GM21381 (cell line): ENCODE measurements at regions not wholly inside any gene's neighbourhood (a gene's known extent, or its start where the extent isn't known, plus 50 kb on each side); places are given as distances from the start of the nearest gene placed in this dataset.

Experiments used
- ATAC-seq: cut with Tn5 transposase; IDR thresholded peaks from one replicate; pipeline ENCODE4 v1.9.1; 2021; ENCODE audit warnings: mild to moderate bottlenecking, moderate library complexity; ENCODE audit not compliant: unreplicated experiment

DNA sequence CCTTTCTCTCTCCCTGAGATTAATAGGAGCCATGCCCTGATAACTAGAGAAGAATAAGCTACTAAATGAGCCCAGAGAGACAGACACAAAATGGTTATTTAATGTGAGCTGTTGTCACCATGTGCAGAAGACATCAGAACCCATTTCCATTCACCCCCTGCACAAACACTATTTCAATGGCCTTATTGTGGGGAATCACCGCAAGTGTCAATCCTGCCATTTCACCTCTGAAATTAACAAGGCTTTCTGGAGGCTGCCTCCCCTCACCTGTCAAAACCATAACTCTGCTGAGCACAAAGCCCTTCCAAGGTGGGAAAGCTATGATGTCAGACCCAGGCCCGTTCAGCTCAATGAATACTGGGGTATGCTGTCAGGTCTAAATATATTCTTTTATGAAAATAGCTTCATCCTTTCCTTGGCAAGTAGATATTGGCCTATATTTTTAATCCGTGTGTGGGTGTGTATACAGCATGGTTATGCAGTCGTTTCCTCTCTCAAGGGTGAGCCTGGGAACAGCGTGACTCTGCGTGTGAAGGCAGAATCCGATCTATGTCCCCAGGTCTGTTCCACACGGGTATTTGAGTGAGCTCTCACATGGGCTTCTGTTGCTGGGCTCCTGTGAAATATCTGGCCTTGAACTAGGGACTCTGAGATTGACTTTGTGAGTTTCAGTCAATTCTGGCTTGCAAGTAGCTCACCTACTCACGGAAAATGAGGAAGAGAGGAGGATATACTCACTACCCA lies 266.3 kb downstream of the FBXW7 start:
- ATAC-seq = no peak

DNA sequence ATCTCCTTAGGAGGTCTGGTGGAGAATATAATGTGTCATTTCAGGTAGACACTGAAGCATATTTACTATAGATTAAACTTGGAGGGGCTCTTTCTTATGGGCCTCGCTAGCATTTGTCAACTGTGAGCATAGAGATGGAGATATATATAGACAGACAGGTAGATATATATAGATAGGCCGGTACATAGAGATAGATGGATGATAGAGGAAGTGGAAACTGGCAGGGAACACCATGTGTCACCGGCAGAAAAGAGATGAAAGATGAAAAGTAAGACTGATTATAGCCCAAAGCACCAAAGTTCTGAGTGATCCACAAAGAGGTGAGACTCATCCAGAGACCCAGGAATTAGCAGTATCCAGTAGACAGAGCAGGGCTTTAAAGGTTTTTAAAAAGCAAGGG lies 268.1 kb downstream of the FBXW7 start:
- ATAC-seq = no peak

DNA sequence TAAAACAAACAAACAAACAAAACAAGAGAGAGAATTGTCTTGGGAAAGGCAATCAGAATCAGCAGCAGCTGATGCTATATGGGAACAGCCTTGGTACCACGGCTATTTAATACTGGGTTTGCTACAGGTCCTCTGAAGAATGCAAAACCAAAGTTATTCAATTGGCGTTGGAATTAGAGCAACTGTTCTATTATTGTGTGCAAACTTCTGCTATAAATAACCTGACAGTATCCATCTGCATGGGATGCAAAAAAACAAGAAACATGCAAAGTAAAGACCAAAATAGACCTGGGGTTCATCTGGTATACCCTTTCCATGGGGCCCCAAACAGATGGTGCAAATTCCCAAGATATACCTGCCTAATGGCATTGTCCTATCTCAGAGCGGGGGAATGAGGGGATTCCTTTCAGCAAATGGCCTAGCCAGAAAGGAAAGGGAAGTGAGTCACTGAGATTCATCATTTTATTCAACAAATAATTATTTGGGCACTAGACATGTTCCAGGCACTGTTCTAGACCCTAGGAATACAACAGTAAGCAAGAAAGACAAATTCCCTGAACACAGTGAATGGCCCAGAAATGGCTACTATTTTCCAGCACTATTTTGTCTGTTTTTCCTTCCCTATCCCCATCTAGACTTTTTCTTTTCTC lies 268.9 kb downstream of the FBXW7 start:
- no peak for ATAC-seq

DNA sequence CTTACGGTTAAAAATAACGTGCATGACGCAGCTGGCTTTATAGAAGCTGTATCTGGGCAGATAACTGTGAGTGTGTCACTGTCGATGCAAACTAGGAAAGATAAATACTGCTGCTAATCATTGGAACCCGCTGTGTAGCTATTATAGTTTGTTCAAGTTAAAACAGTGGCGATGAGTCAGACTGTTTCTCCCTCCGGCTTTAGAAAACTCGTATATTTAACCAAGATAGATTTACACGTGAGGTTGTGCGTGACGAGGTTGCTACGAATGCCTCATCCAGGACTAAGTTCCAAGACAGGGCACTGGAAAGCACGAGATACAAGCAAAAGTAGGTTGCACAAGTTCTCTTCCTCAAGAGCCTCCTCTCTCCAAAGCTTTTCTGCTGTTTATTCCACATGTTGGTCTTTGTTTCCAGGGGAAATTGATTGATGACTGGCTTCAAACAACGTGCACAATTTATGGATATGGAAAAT lies 270.7 kb downstream of the FBXW7 start:
- no peak for ATAC-seq

DNA sequence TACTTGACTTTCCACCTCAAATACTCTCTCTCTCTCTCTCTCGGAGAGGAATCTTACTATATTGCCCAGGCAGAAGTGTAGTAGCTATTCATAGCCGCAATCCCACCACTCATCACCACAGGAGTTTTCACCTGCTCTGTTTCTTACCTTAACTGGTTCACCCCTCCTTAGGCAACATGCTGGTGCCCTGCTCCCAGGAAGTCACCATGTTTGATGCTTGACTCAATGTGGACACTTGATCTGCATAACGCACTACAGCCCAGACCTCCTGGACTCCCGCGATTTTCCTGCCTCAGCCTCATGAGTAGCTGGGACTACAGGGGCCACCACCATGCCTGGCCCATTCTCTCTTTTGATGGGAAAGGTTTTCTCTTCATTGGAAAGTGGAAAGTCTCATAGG lies 271.8 kb downstream of the FBXW7 start:
- no peak for ATAC-seq

DNA sequence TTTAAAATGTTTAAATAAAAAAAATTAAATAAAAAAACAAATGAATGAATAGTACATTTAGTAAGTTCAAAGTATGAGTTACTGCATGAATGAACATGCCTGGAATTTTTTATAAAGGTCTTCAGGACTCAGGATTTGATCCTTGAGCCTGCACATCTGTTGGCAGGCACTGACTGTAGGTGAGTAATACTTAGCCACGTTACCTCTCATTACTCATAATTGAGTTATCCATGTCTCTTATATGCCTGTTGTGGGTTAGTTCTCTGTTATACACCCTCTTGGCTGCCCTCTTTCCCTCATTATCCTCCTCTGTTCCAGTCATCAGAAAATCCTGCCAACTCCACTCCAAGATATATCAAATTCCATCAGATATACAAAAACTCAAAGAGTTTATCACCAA lies 276.0 kb downstream of the FBXW7 start:
- ATAC-seq = no peak

DNA sequence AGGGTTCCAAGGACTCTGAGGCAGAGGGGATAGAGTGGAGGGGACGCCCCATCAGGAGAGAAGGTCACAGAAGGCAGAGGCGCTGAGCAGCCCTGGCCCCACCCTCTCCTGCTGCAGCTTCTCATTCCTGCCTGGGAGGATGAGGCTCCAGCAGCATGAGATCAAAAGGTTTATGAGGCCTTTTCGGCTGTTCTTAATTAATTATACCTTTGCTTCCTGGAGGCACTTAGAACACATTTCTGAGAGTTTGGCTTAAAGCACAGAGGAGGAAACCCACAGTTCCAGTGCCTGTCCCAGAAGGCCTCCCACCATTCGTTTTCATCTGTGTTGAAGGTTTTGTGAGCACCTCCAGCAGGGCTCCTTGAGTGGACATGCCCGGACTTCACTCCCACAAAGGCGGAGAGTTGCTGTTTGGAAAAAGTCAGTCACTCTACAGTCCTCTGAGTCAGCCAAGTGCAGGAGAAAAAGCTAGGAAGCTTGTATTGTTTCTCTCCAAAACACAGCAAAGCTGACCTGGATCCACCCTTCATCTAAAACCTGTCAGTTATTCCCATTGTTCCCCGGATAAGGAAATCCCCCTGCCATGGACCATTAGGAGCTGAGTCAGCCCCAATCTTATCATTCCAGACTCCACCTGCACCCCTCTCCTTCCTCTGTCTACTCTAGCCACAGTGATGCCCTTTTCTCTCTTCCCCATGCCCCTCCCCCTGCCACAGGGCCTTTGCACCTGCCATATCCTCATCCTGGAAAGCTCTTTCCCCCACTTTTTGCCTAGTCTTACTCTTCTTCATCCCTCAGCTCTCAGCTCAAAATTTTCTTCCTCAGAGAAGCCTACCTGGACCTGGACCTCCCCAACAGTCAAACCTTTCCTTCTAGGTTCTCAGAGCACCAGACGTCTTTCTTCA lies 276.8 kb downstream of the FBXW7 start:
- no peak for ATAC-seq

DNA sequence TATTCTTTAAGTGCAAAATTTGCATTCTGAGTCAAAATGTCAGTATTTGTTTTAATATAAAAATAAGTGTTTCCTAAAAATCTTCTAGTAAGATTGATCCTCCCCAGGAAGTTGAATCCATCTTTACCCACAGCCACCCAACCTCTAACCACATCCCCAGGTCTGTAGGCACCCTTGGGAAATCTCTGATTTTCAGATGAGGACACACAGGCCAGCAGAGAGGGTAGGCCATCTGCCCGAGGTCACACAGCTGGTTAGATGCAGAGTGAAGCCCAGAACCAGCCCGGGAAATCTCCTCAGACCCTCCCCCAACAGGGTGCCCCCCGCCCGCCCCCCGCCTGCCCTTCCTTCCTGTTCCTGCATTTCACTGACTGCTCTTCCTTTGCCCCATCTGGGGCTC lies 277.5 kb downstream of the FBXW7 start:
- no peak for ATAC-seq

DNA sequence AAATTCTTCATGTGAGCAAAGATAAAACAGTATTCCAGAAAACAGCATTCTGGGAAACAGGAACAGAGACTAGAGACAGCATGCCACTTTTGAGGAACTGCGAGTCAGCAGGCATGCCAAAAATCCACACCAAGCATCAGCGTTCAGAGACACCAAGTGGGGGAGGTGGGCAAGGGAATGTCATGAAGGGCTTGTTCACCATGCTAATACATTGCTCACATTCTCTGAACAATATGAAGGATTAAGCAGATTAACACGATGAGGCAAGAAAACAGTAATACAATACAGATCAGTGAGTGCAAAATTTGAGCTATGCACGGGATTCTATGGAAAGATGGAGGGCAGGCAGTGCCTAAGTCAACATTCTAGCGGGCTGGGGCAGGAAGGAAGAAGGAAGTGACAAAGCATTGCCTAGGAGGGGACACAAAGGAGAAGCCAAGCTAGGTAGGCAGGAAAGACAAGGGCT lies 278.3 kb downstream of the FBXW7 start:
- ATAC-seq = no peak

DNA sequence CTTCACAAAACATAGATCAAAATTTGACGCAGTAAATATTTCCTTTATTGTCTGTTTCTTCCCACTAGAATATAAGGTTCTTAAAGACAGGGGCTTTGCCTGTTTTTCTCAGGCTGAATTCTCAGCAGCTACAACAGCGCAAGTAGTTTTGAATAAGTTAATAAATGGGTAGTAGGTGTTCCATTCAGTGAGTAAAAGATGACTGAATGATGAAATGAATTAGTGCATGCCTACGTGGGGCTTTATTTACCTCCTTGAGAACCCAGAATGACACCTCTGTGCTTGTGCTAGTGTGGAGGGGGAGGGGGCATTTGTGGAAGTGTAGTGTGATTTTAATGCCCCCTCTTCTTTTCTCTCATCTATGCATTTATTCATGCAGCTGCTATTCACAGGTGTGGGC lies 278.9 kb downstream of the FBXW7 start:
- no peak for ATAC-seq

DNA sequence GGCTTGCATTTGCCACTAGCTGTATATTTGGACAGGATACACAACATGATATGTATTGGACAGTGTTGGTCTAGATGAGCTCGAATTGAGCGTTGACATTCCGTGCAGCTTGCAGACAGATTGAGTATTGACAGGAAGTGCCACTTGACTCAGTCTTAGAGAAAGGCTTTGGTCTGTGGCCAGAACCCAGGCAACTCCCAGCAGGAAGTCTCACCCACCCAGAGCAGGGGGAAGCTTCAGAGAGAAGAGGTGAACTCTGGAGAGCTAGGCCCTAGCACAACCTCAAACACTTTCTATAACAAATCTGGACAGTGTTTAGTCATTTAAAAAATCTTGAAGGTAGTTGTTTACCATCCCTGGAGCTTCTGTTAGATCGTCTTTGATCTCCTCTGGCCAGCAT lies 280.5 kb downstream of the FBXW7 start:
- peak; percentile 91 for ATAC-seq

DNA sequence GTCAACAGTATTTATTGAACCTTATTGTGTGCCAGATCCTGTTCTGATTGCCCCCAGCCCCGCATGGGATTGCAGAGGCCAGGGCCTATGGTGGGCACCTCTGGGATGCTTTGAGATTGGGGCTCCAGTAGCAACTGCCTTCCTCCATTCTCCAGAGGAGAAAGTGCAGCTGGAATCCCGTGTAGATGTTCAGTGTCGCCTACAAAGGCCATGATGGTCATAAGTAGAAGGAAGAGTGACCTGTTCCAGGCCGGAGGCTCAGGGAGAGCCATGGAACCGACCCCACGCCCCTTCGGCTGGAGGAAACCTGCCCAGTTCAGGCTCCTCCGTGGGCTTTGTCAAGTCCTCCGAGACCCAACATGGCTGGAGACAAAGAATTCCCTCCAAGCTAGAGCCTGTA lies 287.5 kb downstream of the FBXW7 start:
- ATAC-seq = no peak

DNA sequence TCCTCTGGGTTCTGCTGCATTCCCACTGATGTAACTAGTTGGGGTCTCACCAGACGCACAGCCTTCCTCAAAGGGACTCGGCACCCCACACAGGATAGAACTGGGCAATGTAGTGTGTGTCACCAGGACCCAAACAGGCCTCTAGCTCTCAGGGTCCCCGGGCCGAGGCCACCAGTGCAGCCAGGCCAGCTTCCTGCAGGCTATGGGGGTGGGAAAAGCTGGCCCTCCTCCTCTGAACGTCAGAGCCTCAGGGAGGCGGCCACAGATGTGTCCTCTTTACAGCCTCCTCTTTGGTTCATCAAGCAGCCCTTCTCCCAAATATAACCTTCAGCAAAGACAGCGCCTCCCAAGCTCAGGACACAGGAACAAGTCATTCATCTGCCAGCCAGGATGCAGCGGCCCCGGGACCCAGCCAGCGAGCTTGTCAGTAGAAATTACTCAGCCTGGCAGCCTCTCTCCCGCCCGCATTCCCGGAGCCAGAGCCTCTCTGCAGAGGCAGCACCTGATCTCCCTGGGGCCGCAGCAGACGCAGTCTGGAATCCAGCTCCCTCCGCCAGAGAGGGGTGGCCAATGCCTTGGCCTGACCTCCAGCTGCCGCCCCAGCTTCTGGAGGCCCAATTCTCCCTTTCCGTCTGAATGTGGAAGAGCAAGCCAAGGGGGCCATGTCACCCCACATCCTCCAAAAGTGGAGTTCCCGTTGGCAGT lies 288.5 kb downstream of the FBXW7 start:
- ATAC-seq = no peak

DNA sequence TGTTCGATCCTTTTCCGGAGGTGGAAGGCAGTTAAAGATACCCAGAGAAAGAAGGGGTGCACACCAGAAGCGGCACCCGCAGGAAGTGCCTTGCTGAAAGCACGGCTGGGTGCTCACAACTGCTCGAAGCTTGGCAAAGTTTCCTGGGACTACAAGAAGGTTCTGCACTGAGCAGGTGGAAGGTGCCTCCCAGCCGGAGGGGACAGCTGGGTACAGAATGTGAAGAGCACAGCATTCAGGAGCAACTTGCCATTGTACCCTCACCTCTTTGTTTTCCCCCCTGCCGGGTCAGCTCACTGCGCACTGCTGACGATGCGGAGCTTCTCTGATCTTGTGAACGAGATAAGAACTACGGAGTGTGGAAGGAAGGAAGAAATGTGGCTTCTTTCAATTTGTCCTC lies 289.2 kb downstream of the FBXW7 start:
- no peak for ATAC-seq

DNA sequence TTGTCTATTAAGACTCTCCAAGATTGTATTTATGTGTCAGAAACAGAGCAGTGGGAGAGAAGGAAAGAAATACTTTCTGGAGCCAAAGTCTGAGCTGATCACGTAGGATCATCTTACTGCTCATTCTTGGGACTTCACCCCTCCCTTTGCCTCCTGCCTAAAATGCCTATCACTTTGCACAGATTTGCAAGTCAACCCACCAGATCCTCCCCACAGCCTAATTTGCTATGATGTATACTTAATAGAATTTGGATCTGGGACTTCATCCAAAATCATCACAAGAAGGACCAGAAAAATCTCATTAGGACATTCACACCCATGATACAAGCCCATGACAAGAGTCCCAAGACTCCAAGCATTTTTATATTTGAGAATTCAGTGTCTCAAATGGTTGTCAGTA lies 290.2 kb downstream of the FBXW7 start:
- no peak for ATAC-seq

DNA sequence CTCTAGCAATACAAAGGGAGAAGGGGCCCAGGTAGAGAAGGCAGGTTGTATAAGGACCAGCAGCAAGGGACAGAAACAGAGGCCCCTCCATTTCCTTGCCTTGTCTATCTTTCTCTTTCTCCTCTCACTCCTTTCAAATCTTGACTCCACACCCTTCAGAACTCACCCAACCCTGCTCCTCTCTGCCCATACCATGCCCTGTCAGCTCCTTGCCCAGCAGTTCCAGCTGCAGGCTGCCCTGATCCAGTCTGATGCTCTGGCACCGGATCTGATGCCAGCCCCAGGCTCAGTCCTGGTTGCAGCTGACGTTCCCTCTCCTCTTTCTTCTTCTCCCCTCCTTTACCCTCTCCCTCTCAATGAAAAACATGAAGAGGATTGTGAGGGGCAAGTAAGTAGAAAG lies 291.2 kb downstream of the FBXW7 start:
- no peak for ATAC-seq

DNA sequence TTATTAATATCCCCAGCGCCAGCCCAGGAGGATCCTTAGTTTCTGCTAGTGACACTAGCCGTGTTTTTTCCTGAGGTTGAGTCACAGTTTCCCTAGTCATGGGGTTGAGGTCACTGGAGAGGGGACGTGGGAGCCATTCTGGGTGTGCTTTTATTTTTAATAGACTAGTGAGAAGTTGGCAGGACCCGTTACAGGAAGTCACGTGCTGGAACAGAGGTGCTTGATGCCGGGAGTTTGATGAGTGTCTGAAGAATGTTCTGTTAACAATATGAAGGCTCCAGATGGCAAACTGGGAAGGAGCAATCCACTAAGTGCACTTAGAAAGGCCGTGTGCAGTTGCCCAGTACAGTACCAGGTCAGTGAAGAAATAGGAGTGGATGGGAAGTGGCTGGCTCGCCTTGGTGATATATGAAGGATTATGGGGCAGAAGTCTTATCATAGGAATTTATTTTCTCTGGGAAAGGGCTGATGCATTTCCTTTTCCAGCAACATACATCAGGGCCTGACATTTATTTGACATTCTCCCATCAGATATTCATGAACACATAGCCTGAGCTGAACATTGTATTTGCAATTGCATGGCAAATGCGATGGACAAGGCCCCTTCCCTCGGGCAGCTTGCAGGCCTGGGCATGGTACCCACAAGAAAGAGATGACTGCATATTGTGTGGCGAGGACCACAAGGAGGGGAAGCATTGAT lies 291.8 kb downstream of the FBXW7 start:
- ATAC-seq = no peak

DNA sequence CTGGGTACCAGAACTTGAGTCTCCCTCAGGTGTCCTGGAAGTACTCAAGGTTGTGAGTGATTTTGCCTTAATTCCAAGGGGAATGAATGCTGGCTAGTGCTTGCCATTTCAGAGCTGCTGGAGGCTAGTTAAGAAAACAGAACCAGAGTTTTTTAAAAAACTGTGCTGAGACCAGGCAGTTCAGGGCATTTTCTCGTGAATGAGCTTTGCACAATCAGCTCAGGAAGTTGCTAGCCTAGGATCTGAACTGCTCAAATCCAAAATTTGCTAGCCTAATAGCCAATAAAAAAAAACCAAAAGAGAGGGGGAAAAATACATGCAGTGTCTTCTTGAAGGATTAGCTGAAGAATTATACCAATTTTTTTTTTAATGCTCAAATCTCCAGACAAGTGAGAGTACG lies 292.7 kb downstream of the FBXW7 start:
- no peak for ATAC-seq

DNA sequence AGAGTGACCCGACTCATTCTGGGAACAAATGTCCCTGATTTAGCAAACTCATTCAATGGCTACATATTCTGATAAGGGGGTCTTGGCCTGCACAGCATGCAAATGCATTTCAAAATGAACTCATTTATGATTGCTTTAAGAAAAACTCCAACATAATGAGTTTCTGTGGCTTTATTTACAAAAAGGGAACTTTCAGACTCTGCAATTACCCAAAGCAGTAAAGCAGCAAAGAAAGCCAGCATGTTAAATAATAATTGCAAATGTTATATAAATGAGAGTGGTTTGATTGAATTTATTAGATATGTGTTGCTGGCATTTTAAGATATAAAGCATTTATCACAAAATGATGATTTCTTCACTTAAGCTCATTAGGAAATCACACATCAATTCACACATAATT lies 295.7 kb downstream of the FBXW7 start:
- ATAC-seq = no peak

DNA sequence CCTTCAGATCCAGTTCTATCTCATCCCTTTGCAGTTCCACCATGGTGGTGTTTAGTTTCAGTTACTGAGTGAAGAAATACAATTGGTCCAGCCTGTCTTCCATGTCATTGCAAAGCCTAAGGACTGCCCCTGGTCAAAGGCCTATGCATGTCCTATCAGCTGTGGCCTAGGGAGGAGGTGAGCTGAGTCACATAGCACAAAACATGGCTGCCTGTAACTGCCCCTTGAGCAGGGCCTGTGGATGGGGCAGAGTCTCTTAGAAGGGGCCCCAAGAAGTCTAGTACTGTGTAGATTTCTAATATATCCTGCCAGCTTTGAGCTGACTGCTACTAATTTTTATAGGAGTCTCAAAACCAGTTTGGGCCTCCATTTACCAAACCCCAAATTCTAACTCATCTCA lies 296.7 kb downstream of the FBXW7 start:
- no peak for ATAC-seq
